Neural progenitor cell (in vitro differentiated cells): ENCODE measurements at regions not wholly inside any gene's neighbourhood (a gene's known extent, or its start where the extent isn't known, plus 50 kb on each side); places are given as distances from the start of the nearest gene placed in this dataset.

ENCODE experiments used
- CTCF ChIP-seq: fragments of 200-600 bp; sonication (generic); IDR thresholded peaks from 2 replicates; pipeline ENCODE4 v1.5.1; 2017; ENCODE audit warnings: antibody characterized with exemption, mild to moderate bottlenecking
- EZH2 ChIP-seq: fragments of 200-600 bp; sonication (generic); IDR thresholded peaks from 2 replicates; pipeline ENCODE4 v1.6.1; 2017; ENCODE audit warnings: antibody characterized with exemption, mild to moderate bottlenecking, moderate library complexity

DNA sequence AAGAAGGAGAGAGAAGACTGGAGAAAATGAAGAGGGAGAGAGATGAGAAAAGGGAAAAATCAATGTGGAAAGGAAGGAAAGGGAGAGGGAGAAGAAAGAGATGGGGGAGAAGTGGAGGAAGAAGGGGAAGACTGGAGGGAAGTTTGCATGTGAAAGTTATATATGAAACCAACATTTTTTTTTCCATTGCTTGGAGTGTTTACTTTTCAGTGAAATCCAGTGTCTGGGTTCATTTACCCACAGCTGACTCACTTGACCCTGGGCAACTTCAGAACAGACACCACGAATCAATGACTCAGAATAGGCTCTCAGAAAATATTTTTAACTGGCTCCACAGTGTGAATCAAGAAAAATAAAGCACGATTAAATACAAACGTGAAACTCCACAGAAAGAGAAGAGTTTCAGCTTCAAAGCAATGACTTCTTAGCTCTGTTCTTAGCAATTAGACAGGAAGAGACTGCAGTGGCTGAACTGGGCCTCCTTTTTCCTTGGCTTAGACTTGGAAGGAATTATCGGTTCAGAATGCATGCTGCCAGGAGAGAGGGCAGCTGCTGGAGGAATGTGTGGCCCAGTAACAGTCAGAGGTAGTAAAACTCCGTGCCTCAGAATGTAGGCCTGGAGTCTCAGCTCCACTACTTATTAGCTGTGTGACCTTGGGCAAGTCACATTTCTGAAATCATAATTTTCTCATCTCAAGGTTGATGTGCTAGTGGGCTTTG lies 237.5 kb downstream of the MIAT start:
- no peak for TF ChIP-seq CTCF
- TF ChIP-seq EZH2 = no peak
